GM21528 (cell line): ENCODE measurements at regions not wholly inside any gene's neighbourhood (a gene's known extent, or its start where the extent isn't known, plus 50 kb on each side); places are given as distances from the start of the nearest gene placed in this dataset.

Source experiments
- ATAC-seq: cut with Tn5 transposase; IDR thresholded peaks from one replicate; pipeline ENCODE4 v1.9.1; 2021; ENCODE audit warnings: mild to moderate bottlenecking, moderate library complexity; ENCODE audit not compliant: unreplicated experiment, low FRiP score

- ATAC-seq = no peak
Measured at GRCh38 chr4:121534187-121534586, 153.4 kb upstream of the QRFPR start.

GRCh38 chr4:121526509-121526908, 145.7 kb upstream of the QRFPR start:
- no peak for ATAC-seq

GRCh38 chr4:121519236-121519838, 138.5 kb upstream of the QRFPR start:
- no peak for ATAC-seq

GRCh38 chr4:121517241-121517640, 136.4 kb upstream of the QRFPR start:
- no peak for ATAC-seq

GRCh38 chr4:121514443-121514842, 133.6 kb upstream of the QRFPR start:
- ATAC-seq = no peak

- ATAC-seq = peak; percentile 61
Measured at GRCh38 chr4:121510341-121510874, 129.6 kb upstream of the QRFPR start.

- ATAC-seq = no peak
Measured at GRCh38 chr4:121485190-121485804, 104.5 kb upstream of the QRFPR start.

- ATAC-seq = peak; percentile 94
Measured at GRCh38 chr4:121484633-121485032, 103.8 kb upstream of the QRFPR start.

- no peak for ATAC-seq
Measured at GRCh38 chr4:121479808-121480207, 99.0 kb upstream of the QRFPR start.

- ATAC-seq = no peak
Measured at GRCh38 chr4:121477480-121477879, 96.7 kb upstream of the QRFPR start.

GRCh38 chr4:121477079-121477478, 96.3 kb upstream of the QRFPR start:
- ATAC-seq = no peak

- ATAC-seq = no peak
Measured at GRCh38 chr4:121472937-121473721, 92.3 kb upstream of the QRFPR start.

GRCh38 chr4:121464854-121465253, 84.0 kb upstream of the QRFPR start:
- no peak for ATAC-seq

- peak; percentile 88 for ATAC-seq
Measured at GRCh38 chr4:121462660-121463261, 81.9 kb upstream of the QRFPR start.

- ATAC-seq = no peak
Measured at GRCh38 chr4:121459026-121459425, 78.2 kb upstream of the QRFPR start.

- no peak for ATAC-seq
Measured at GRCh38 chr4:121457278-121457875, 76.6 kb upstream of the QRFPR start.

GRCh38 chr4:121455285-121455684, 74.5 kb upstream of the QRFPR start:
- ATAC-seq = no peak

- no peak for ATAC-seq
Measured at GRCh38 chr4:121454251-121454979, 73.6 kb upstream of the QRFPR start.

- ATAC-seq = no peak
Measured at GRCh38 chr4:121451310-121451709, 70.5 kb upstream of the QRFPR start.

- no peak for ATAC-seq
Measured at GRCh38 chr4:121449416-121449815, 68.6 kb upstream of the QRFPR start.
